DMS79 (cell line): ENCODE measurements at regions not wholly inside any gene's neighbourhood (a gene's known extent, or its start where the extent isn't known, plus 50 kb on each side); places are given as distances from the start of the nearest gene placed in this dataset.
"Not testable (repeated sequence)": the region's sequence is repeated elsewhere in the genome, so short reads cannot be mapped to it uniquely, and the experiment has no call there.

Experiments used
- DNase-seq: peaks from one replicate; lab custom pipeline; 2025; lab: John Stamatoyannopoulos, UW

GRCh38 chr16:29310852-29311314 lies 95.6 kb downstream of the NPIPB11 start:
- no peak for DNase-seq

GRCh38 chr16:29310243-29310642 lies 96.3 kb downstream of the NPIPB11 start:
- DNase-seq: not testable (repeated sequence)

GRCh38 chr16:29309601-29310000 lies 96.9 kb downstream of the NPIPB11 start:
- not testable (repeated sequence) for DNase-seq

GRCh38 chr16:29308644-29309546 lies 97.6 kb downstream of the NPIPB11 start:
- DNase-seq: no peak

GRCh38 chr16:29307598-29308507 lies 98.7 kb downstream of the NPIPB11 start:
- DNase-seq: no peak

- DNase-seq: no peak
Observed at GRCh38 chr16:29306943-29307597, 99.4 kb downstream of the NPIPB11 start.

- DNase-seq: no peak
Observed at GRCh38 chr16:29306201-29306600, 100.3 kb downstream of the NPIPB11 start.

- DNase-seq: not testable (repeated sequence)
Observed at GRCh38 chr16:29305018-29305417, 101.5 kb downstream of the NPIPB11 start.

- no peak for DNase-seq
Observed at GRCh38 chr16:29304251-29304650, 102.3 kb downstream of the NPIPB11 start.

GRCh38 chr16:29303520-29303919 lies 103.0 kb downstream of the NPIPB11 start:
- DNase-seq: no peak

GRCh38 chr16:29302976-29303375 lies 103.5 kb downstream of the NPIPB11 start:
- DNase-seq: no peak

- not testable (repeated sequence) for DNase-seq
Observed at GRCh38 chr16:29302433-29302832, 104.1 kb downstream of the NPIPB11 start.

GRCh38 chr16:29301662-29302285 lies 104.7 kb downstream of the NPIPB11 start:
- DNase-seq: not testable (repeated sequence)

- DNase-seq: not testable (repeated sequence)
Observed at GRCh38 chr16:29300541-29301535, 105.7 kb downstream of the NPIPB11 start.

GRCh38 chr16:29300030-29300491 lies 106.5 kb downstream of the NPIPB11 start:
- DNase-seq: not testable (repeated sequence)

GRCh38 chr16:29298997-29299396 lies 107.5 kb downstream of the NPIPB11 start:
- not testable (repeated sequence) for DNase-seq

- DNase-seq: not testable (repeated sequence)
Observed at GRCh38 chr16:29298307-29298706, 108.2 kb downstream of the NPIPB11 start.

GRCh38 chr16:29297809-29298177 lies 108.7 kb downstream of the NPIPB11 start:
- DNase-seq: not testable (repeated sequence)

- not testable (repeated sequence) for DNase-seq
Observed at GRCh38 chr16:29297144-29297808, 109.2 kb downstream of the NPIPB11 start.
